ENCODE measurements at regions not wholly inside any gene's neighbourhood (a gene's known extent, or its start where the extent isn't known, plus 50 kb on each side); places are given as distances from the start of the nearest gene placed in this dataset.
"Not testable (repeated sequence)": the region's sequence is repeated elsewhere in the genome, so short reads cannot be mapped to it uniquely, and the experiment has no call there.

GRCh38 chr17:31609996-31610910 is 218.8 kb downstream of the RAB11FIP4 start:
- no peak for DNase-seq

- no peak for DNase-seq
These were observed 217.9 kb downstream of the RAB11FIP4 start for GRCh38 chr17:31609331-31609730.

GRCh38 chr17:31608659-31609254 is 217.3 kb downstream of the RAB11FIP4 start:
- DNase-seq, result no peak

- no peak for DNase-seq
These were observed 214.3 kb downstream of the RAB11FIP4 start for GRCh38 chr17:31605761-31606160.

- no peak for DNase-seq
These were observed 213.5 kb downstream of the RAB11FIP4 start for GRCh38 chr17:31604936-31605335.

- not testable (repeated sequence) for DNase-seq
These were observed 208.7 kb downstream of the RAB11FIP4 start for GRCh38 chr17:31600144-31600543.

GRCh38 chr17:31598921-31599571 is 207.6 kb downstream of the RAB11FIP4 start:
- no peak for DNase-seq

- DNase-seq, result no peak
These were observed 206.9 kb downstream of the RAB11FIP4 start for GRCh38 chr17:31598399-31598782.

GRCh38 chr17:31597646-31598398 is 206.3 kb downstream of the RAB11FIP4 start:
- DNase-seq, result no peak

GRCh38 chr17:31596382-31597323 is 205.2 kb downstream of the RAB11FIP4 start:
- DNase-seq, result peak; percentile 74

GRCh38 chr17:31595666-31596381 is 204.3 kb downstream of the RAB11FIP4 start:
- no peak for DNase-seq

- DNase-seq, result no peak
These were observed 203.6 kb downstream of the RAB11FIP4 start for GRCh38 chr17:31595076-31595475.

- no peak for DNase-seq
These were observed 202.9 kb downstream of the RAB11FIP4 start for GRCh38 chr17:31594416-31594815.

GRCh38 chr17:31593806-31594205 is 202.3 kb downstream of the RAB11FIP4 start:
- DNase-seq, result no peak

- DNase-seq, result no peak
These were observed 200.4 kb downstream of the RAB11FIP4 start for GRCh38 chr17:31591924-31592323.

GRCh38 chr17:31588512-31588911 is 197.0 kb downstream of the RAB11FIP4 start:
- DNase-seq, result no peak

GRCh38 chr17:31588034-31588433 is 196.6 kb downstream of the RAB11FIP4 start:
- DNase-seq, result no peak

All from CD4-positive, alpha-beta T cell treated with Interferon gamma for 1 hour (primary cell).